ENCODE measurements at regions not wholly inside any gene's neighbourhood (a gene's known extent, or its start where the extent isn't known, plus 50 kb on each side); places are given as distances from the start of the nearest gene placed in this dataset.

DNA sequence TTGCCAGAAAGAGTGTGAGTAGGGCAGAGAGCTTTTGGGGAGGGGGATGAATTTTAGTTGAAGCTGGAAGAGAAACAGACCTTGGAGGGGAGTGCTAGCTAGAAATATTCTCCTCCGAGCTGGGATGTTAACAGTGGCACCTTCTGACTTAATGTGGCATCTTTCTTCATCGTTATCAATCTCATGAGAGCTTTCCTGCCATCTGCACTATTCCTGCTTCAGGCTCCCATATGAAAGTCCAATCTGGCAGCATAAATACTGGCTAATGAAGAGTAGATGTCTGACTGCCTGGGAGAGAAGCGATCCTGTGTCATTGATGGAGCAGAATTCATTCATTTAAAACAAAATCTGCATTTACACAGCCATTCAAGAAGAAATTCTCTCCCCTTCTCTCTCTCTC is 284.5 kb downstream of the TMEM38B start:
- Histone ChIP-seq H3K4me1 (ENCODE audit: insufficient read depth, low read length) (no peaks in the 10 kb centered on the region), H3K79me2 (ENCODE audit: insufficient read depth, low read length) (no peaks in the 10 kb centered on the region), H3K4me3 (ENCODE audit: low read depth in 1 of 2, low read length in 2 of 2) (no peak overlapping the region), H3K27me3 (ENCODE audit: insufficient read depth, low read length, poor library complexity) (no peaks in the 10 kb centered on the region), H4K20me1 (ENCODE audit: insufficient read depth, low read length) (no peaks in the 10 kb centered on the region), H3K9ac (ENCODE audit: low read depth, low read length) (no peak overlapping the region), H2AFZ (ENCODE audit: low read depth, low read length) (no peak overlapping the region), H3K9me3 (ENCODE audit: insufficient read depth, low read length, severe bottlenecking) (no peaks in the 10 kb centered on the region), H3K27ac (ENCODE audit: low read length) (no peak overlapping the region), H3K4me2 (ENCODE audit: insufficient read depth, low read length) (no peak overlapping the region), H3K36me3 (ENCODE audit: insufficient read depth, low read length) (no peaks in the 10 kb centered on the region)
- DNase-seq, result no peak
- ATAC-seq (ENCODE audit: insufficient read depth, low read depth), result no peak
- no peak for TF ChIP-seq EZH2 (IDR thresholded peaks at IDR 0.05; ENCODE audit: borderline replicate concordance, low read depth, low read length, severe bottlenecking)
- TF ChIP-seq, protein P1, sequence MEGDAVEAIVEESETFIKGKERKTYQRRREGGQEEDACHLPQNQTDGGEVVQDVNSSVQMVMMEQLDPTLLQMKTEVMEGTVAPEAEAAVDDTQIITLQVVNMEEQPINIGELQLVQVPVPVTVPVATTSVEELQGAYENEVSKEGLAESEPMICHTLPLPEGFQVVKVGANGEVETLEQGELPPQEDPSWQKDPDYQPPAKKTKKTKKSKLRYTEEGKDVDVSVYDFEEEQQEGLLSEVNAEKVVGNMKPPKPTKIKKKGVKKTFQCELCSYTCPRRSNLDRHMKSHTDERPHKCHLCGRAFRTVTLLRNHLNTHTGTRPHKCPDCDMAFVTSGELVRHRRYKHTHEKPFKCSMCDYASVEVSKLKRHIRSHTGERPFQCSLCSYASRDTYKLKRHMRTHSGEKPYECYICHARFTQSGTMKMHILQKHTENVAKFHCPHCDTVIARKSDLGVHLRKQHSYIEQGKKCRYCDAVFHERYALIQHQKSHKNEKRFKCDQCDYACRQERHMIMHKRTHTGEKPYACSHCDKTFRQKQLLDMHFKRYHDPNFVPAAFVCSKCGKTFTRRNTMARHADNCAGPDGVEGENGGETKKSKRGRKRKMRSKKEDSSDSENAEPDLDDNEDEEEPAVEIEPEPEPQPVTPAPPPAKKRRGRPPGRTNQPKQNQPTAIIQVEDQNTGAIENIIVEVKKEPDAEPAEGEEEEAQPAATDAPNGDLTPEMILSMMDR (IDR thresholded peaks at IDR 0.05; ENCODE audit: borderline replicate concordance, extremely low read depth, low read length, poor library complexity, severe bottlenecking), result no peak

GRCh38 chr9:105979290-105979689 is 284.9 kb downstream of the TMEM38B start:
- H3K36me3 ChIP-seq (ENCODE audit: insufficient read depth, low read length), result no peaks in the 10 kb centered on the region
- H3K4me3 ChIP-seq (ENCODE audit: low read depth in 1 of 2, low read length in 2 of 2), result no peak overlapping the region
- H3K27me3 ChIP-seq (ENCODE audit: insufficient read depth, low read length, poor library complexity), result no peaks in the 10 kb centered on the region
- DNase-seq, result no peak
- no peak overlapping the region for H2AFZ ChIP-seq (ENCODE audit: low read depth, low read length)
- H3K9ac ChIP-seq (ENCODE audit: low read depth, low read length), result no peak overlapping the region
- H3K4me1 ChIP-seq (ENCODE audit: insufficient read depth, low read length), result no peaks in the 10 kb centered on the region
- H4K20me1 ChIP-seq (ENCODE audit: insufficient read depth, low read length), result no peaks in the 10 kb centered on the region
- H3K79me2 ChIP-seq (ENCODE audit: insufficient read depth, low read length), result no peaks in the 10 kb centered on the region
- H3K27ac ChIP-seq (ENCODE audit: low read length), result no peak overlapping the region
- ATAC-seq (ENCODE audit: insufficient read depth, low read depth), result no peak
- H3K4me2 ChIP-seq (ENCODE audit: insufficient read depth, low read length), result no peak overlapping the region
- H3K9me3 ChIP-seq (ENCODE audit: insufficient read depth, low read length, severe bottlenecking), result no peaks in the 10 kb centered on the region
- TF ChIP-seq EZH2 (IDR thresholded peaks at IDR 0.05; ENCODE audit: borderline replicate concordance, low read depth, low read length, severe bottlenecking), result no peak
- TF ChIP-seq, protein P1 (IDR thresholded peaks at IDR 0.05; ENCODE audit: borderline replicate concordance, extremely low read depth, low read length, poor library complexity, severe bottlenecking), result no peak

GRCh38 chr9:105984714-105985113 is 290.4 kb downstream of the TMEM38B start:
- H3K9ac ChIP-seq (ENCODE audit: low read depth, low read length), result no peak overlapping the region
- ATAC-seq (ENCODE audit: insufficient read depth, low read depth), result no peak
- no peak for TF ChIP-seq EZH2 (IDR thresholded peaks at IDR 0.05; ENCODE audit: borderline replicate concordance, low read depth, low read length, severe bottlenecking)
- TF ChIP-seq, protein P1 (IDR thresholded peaks at IDR 0.05; ENCODE audit: borderline replicate concordance, extremely low read depth, low read length, poor library complexity, severe bottlenecking), result no peak

More at GRCh38 chr9:105984714-105985113, 290.4 kb downstream of the TMEM38B start:
- Histone ChIP-seq H2AFZ (ENCODE audit: low read depth, low read length) (no peak overlapping the region), H3K27me3 (ENCODE audit: insufficient read depth, low read length, poor library complexity) (no peaks in the 10 kb centered on the region), H3K4me2 (ENCODE audit: insufficient read depth, low read length) (no peak overlapping the region), H3K79me2 (ENCODE audit: insufficient read depth, low read length) (no peaks in the 10 kb centered on the region), H3K4me1 (ENCODE audit: insufficient read depth, low read length) (no peaks in the 10 kb centered on the region), H3K9me3 (ENCODE audit: insufficient read depth, low read length, severe bottlenecking) (no peaks in the 10 kb centered on the region), H4K20me1 (ENCODE audit: insufficient read depth, low read length) (no peaks in the 10 kb centered on the region), H3K4me3 (ENCODE audit: low read depth in 1 of 2, low read length in 2 of 2) (no peak overlapping the region), H3K27ac (ENCODE audit: low read length) (no peak overlapping the region), H3K36me3 (ENCODE audit: insufficient read depth, low read length) (no peaks in the 10 kb centered on the region)
- no peak for DNase-seq

Measured in DND-41 (cell line).